ENCODE measurements at regions not wholly inside any gene's neighbourhood (a gene's known extent, or its start where the extent isn't known, plus 50 kb on each side); places are given as distances from the start of the nearest gene placed in this dataset.
"Not testable (repeated sequence)": the region's sequence is repeated elsewhere in the genome, so short reads cannot be mapped to it uniquely, and the experiment has no call there.

DNA sequence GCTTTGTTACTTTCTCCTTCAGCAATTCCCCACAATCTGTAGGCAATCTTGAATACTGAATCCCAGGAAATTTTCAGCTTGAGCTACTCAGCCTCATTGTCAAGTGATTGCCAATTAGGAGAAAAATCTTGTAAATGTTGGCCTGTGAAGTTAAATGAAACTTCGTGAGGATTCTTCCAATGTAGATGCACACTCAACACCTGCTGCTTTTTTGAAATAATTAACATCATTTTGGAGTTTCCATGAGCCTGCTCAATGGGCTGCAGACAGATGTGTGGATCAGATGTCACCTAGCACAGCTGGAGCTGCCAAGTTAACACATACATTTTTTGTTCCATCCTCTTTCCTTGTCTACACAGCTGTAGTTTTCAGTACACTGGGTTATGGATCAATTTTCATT, 645.6 kb upstream of the LUZP2 start:
- Histone ChIP-seq H3K36me3 (no peaks in the 10 kb centered on the region), H3K4me1 (no peaks in the 10 kb centered on the region), H3K27ac (no peak overlapping the region), H3K27me3 (no peaks in the 10 kb centered on the region), H3K4me3 (no peak overlapping the region), H3K9me3 (replicated peaks) (no peaks in the 10 kb centered on the region)
- DNase-seq: no peak

DNA sequence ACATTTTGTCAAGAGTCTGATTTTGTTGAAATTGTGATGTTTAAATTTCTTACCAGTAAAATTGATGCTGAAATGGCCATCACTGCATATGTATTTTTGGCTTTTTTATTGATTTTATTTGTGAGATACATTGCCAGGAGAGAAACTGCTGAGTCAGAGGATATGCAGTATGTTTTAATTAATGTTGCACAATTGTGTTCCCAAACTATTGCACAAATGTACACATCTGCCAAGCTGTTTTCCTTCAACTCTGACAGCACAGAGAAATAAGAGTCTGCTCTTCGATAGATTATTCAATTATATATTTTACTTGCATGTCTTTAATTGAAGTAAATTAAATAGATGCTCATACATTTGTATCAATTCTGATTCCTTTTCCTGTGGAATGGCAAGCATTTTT, 640.2 kb upstream of the LUZP2 start:
- Histone ChIP-seq H3K36me3 (no peaks in the 10 kb centered on the region), H3K4me3 (no peak overlapping the region), H3K4me1 (no peaks in the 10 kb centered on the region), H3K27ac (no peak overlapping the region), H3K9me3 (replicated peaks) (no peaks in the 10 kb centered on the region), H3K27me3 (no peaks in the 10 kb centered on the region)
- DNase-seq: no peak

DNA sequence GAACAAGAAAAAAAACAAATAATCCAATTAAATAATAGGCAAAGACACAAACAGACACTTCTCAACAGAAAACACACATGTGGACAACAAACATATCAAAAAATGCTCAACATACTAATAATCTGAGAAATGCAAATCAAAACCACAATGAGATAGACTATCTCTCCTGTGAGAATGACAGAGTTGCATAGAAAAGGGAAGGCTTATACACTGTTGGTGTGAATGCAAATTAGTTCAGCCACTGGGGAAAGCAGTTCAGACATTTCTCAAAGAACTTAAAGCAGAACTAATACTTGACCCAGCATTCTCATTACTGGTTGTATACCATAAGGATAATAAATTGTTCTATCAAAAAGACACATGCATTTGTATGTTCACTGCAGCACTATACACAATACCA, 637.8 kb upstream of the LUZP2 start:
- no peaks in the 10 kb centered on the region for H3K36me3 ChIP-seq

DNA sequence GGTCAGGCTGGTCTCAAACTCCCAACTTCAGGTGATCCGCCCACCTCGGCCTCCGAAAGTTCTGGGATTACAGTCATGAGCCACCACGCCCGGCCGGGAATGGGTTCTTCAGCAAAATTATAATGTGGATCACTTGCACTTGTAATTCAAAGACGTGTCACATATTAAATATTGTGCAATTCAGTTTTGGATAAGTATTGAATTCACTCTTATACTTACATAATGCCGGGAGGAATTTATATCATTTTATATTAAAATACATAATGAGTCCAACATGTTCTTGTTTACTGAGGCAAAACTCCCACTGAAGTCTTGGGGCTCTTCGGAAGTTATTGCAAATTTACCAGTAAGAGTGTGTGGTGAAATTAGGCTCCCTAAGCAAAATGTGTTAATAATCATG, 635.2 kb upstream of the LUZP2 start:
- H3K27me3 ChIP-seq: no peaks in the 10 kb centered on the region
- H3K27ac ChIP-seq: no peak overlapping the region
- no peaks in the 10 kb centered on the region for H3K9me3 ChIP-seq (replicated peaks)
- H3K36me3 ChIP-seq: no peaks in the 10 kb centered on the region
- no peak overlapping the region for H3K4me3 ChIP-seq
- no peaks in the 10 kb centered on the region for H3K4me1 ChIP-seq
- no peak for DNase-seq

More for the DNA sequence above, 637.8 kb upstream of the LUZP2 start:
- Histone ChIP-seq H3K4me3 (no peak overlapping the region), H3K27me3 (no peaks in the 10 kb centered on the region), H3K9me3 (replicated peaks) (no peaks in the 10 kb centered on the region), H3K4me1 (no peaks in the 10 kb centered on the region), H3K27ac (no peak overlapping the region)
- no peak for DNase-seq

DNA sequence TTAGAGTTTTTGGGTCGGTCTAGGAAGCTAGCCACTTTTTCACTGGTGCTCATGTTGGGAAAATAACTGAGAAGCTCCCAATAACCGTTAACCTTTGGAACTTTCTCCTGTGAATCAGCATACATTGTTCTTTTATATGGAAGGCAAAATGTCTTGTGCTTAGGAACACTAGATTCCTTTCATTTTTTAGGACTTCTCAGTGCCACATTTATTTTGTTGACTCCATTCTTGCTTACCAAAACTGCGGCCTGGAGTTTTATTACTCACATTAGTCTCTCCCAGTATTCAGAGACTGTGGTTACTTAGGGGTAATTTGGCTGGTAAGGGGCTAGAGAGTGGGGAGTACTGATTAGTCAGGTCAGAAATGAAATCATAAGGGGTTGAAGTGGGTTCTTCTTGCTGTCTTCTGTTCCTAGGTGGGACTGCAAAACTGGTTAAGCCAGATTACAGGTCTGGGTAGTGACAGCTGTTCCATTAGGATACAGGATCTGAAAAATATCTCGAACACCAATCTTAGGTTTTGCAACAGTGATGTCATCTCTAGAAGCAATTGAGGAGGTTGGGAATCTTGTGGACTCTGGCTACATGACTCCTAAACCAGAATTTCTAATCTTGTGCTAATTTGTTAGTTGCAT, 631.4 kb upstream of the LUZP2 start:
- H3K4me1 ChIP-seq: no peaks in the 10 kb centered on the region
- H3K9me3 ChIP-seq (replicated peaks): no peaks in the 10 kb centered on the region
- peak in 1 of 2 experiments; percentile 6 for DNase-seq
- 0 out of 2 replicates have a peak, but pooled peaks cover under 1% of the 10 kb centered on the region for H3K27me3 ChIP-seq
- H3K4me3 ChIP-seq: no peak overlapping the region
- no peaks in the 10 kb centered on the region for H3K36me3 ChIP-seq
- no peak overlapping the region for H3K27ac ChIP-seq

DNA sequence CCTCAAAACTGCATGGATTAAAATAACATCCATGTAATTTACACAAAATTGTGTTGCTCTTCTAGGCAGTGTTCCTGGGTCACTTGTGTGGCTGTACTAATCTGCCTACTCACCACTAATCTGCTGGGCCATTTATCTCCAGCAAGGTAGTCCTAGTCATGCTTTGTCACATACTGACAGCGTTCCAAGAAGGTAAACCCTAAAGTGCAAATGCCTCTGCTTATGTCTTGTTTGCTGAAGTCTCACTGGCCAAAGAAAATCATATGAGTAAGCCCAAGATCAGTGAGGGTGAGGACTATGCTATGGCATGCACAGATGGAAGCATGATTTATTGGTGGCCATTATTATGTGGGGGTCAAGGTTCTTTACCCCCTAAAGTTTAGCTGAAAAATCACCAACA, 630.2 kb upstream of the LUZP2 start:
- Histone ChIP-seq H3K9me3 (replicated peaks) (no peaks in the 10 kb centered on the region), H3K4me1 (no peaks in the 10 kb centered on the region), H3K36me3 (no peaks in the 10 kb centered on the region), H3K27ac (no peak overlapping the region), H3K4me3 (no peak overlapping the region), H3K27me3 (0 out of 2 replicates have a peak, but pooled peaks cover 3% of the 10 kb centered on the region)
- no peak for DNase-seq

DNA sequence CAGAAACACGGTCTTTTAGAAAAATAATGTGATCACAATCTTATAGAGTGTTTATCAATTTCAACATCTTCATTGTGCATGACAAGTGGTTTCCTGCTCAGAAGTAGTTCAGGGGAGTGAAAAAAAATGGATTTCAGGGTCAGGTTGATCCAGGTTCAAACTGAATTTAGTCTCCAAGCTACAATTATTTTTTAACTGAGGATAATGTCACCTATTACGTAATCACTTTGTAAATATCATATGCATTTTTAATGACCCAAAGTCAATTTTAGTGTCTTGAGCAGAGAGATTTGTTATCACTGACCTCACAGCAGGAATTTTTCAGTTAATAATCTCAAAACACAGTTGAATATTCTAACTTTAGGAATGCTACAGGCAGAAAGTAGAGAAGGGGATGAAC, 627.2 kb upstream of the LUZP2 start:
- H3K27ac ChIP-seq: no peak overlapping the region
- DNase-seq: no peak
- H3K9me3 ChIP-seq (replicated peaks): no peaks in the 10 kb centered on the region
- H3K4me3 ChIP-seq: no peak overlapping the region
- 0 out of 2 replicates have a peak, but pooled peaks cover 3% of the 10 kb centered on the region for H3K27me3 ChIP-seq
- H3K36me3 ChIP-seq: no peaks in the 10 kb centered on the region
- H3K4me1 ChIP-seq: no peaks in the 10 kb centered on the region

DNA sequence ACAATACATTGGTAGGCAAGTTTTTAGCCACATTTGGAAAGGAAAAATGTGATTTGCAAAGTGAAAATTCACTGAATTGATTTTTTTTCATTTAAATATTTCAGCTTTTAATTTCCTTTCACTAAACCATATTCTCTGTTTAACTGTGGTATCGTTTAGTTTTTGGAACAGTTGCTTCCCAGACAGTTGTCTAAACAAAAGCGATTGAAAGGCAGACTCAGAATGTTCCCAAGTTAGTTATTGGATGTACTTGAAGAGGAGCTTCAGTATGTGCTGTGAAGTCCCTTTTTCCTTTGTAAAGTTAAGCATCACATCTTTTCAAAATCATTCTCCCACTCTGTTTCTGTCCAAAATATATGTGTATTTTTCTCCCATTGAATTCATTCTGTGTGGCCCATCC, 623.4 kb upstream of the LUZP2 start:
- Histone ChIP-seq H3K27me3 (0 out of 2 replicates have a peak, but pooled peaks cover 3% of the 10 kb centered on the region), H3K4me1 (no peaks in the 10 kb centered on the region), H3K36me3 (no peaks in the 10 kb centered on the region), H3K9me3 (replicated peaks) (no peaks in the 10 kb centered on the region), H3K27ac (no peak overlapping the region), H3K4me3 (no peak overlapping the region)
- DNase-seq: no peak

DNA sequence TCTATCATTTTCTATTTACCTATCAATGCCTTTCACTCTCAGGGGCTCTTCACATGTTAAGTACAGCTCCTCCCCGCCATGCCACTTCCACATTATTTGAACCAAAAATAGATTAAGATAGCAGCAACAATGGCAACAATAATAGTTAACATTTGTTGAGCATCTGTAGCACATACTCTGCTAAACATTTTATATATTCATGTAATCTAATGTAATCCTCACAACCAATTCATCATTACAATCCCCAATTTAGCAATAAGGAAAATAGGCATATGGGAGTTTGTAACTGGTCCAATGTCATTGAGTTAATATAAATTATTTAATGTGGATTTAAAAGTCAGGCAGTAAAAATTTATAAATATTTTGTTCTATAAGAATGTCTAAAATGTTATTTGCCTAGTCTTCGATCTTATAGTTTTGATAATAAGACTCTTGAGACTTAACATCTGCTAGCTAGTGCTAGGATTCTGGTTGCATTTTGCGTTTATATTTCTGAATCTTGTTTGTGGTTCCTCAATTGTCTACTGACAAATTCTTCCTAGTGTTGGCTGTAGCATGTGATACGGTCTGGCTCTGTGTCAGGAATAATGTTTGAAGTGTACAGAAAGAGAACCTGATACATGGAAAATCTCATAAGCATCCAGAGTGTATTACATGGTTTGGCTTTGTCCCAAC, 621.5 kb upstream of the LUZP2 start:
- Histone ChIP-seq H3K36me3 (no peaks in the 10 kb centered on the region), H3K4me3 (no peak overlapping the region), H3K27me3 (0 out of 2 replicates have a peak, but pooled peaks cover 3% of the 10 kb centered on the region), H3K27ac (no peak overlapping the region), H3K4me1 (no peaks in the 10 kb centered on the region), H3K9me3 (replicated peaks) (no peaks in the 10 kb centered on the region)
- DNase-seq: no peak

DNA sequence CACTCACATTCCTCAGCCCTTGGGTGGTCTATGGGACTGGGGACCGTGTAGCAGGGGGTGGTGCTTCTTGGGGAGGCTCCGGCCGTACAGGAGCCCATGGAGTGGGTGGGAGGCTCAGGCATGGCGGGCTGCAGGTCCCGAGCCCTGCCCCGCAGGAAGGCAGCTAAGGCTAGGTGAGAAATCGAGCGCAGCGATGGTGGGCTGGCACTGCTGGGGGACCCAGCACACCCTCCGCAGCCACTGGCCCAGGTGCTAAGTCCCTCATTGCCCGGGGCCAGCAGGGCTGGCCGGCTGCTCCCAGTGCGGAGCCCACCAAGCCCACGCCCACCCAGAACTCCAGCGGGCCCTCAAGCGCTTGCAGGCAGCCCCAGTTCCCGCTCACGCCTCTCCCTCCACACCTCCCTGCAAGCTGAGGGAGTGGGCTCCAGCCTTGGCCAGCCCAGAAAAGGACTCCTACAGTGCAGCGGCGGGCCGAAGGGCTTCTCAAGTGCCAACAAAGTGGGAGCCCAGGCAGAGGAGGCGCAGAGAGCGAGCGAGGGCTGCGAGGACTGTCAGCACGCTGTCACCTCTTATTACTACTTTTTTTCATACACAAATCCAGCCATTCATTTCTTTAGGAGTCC, 613.3 kb upstream of the LUZP2 start:
- H3K4me3 ChIP-seq; H3K27ac ChIP-seq; H3K27me3 ChIP-seq; DNase-seq; H3K36me3 ChIP-seq; H3K9me3 ChIP-seq (replicated peaks); H3K4me1 ChIP-seq: not testable (repeated sequence)

DNA sequence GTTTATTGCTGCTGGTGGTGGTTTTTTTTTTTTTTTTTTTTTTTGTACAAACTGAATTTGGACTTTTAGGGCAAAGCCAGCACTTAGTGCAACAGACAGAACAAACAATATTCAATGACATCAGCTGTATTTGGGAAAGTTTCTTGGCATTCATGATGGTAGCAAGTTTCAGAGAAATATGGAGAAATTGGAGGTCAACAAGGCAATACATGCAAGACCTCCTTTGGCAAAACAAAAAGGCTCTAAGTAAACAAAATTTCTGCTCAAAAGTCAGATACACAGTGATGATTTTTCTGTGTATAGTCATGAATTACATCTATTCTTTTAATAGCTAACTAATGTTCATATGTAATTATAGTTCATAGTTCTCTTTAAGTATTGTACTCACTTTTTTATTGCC, 612.5 kb upstream of the LUZP2 start:
- no peak for DNase-seq
- H3K4me3 ChIP-seq: no peak overlapping the region
- H3K4me1 ChIP-seq: no peaks in the 10 kb centered on the region
- no peaks in the 10 kb centered on the region for H3K27me3 ChIP-seq
- H3K9me3 ChIP-seq (replicated peaks): no peaks in the 10 kb centered on the region
- no peaks in the 10 kb centered on the region for H3K36me3 ChIP-seq
- H3K27ac ChIP-seq: no peak overlapping the region

DNA sequence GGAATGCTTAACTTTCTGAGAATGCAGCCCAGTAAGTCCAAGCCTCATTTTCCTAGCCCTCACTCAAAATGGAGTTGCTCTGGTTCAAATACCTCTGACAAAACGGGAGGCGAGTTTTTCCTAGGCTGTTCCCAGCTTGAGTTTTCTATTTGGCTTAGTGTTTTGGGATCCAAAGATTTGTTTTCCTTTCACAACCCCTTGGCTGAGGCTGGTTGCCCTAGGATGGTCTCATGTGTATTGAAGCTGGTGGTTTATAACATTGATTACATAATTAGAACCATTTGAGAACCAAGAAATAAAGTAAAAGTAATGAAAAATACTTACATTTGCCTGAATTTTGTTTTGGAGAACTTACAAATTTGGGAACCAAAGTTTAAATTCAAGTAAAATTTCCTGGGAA, 611.1 kb upstream of the LUZP2 start:
- no peaks in the 10 kb centered on the region for H3K9me3 ChIP-seq (replicated peaks)
- no peaks in the 10 kb centered on the region for H3K4me1 ChIP-seq
- H3K36me3 ChIP-seq: no peaks in the 10 kb centered on the region
- no peaks in the 10 kb centered on the region for H3K27me3 ChIP-seq
- no peak for DNase-seq
- no peak overlapping the region for H3K27ac ChIP-seq
- H3K4me3 ChIP-seq: no peak overlapping the region

DNA sequence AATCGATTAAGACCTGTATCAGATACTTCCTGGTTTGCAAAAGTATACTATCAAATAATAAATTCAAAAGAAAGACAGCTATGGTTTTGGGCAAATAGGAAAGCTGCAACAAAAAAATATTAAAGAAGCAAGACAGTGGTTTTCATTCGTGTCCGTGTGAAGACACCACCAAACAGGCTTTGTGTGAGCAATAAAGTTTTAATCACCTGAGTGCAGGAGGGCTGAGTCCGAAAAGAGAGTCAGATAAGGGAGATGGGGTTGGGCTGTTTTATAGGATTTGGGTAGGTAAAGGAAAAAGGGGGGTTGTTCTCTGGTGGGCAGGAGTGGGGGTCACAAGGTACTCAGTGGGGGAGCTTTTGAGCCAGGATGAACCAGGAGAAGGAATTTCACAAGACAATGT, 609.7 kb upstream of the LUZP2 start:
- not testable (repeated sequence) for DNase-seq; H3K27me3 ChIP-seq; H3K9me3 ChIP-seq (replicated peaks); H3K27ac ChIP-seq; H3K36me3 ChIP-seq; H3K4me3 ChIP-seq; H3K4me1 ChIP-seq

DNA sequence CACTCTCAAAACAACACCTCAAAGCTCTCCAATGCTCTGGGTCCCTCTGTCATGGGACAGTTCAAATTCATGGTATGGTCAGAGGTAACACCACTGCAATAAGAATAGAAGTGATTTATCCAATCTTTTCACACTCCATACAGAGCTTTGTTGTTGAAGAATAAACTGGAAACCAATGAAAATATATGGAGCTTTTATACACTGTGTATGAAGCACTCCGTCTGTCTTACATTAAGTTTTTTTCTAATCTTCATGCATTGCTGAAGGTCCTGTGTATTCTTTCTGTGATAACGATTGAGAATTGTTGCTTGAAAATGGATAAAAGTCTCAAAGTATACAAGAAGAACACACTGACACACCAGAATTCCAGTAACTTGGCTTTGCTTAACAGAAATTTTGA, 603.7 kb upstream of the LUZP2 start:
- Histone ChIP-seq H3K4me1 (peaks cover 5% of the 10 kb centered on the region), H3K27me3 (no peaks in the 10 kb centered on the region), H3K36me3 (no peaks in the 10 kb centered on the region), H3K4me3 (no peak overlapping the region), H3K27ac (no peak overlapping the region), H3K9me3 (replicated peaks) (no peaks in the 10 kb centered on the region)
- no peak for DNase-seq

DNA sequence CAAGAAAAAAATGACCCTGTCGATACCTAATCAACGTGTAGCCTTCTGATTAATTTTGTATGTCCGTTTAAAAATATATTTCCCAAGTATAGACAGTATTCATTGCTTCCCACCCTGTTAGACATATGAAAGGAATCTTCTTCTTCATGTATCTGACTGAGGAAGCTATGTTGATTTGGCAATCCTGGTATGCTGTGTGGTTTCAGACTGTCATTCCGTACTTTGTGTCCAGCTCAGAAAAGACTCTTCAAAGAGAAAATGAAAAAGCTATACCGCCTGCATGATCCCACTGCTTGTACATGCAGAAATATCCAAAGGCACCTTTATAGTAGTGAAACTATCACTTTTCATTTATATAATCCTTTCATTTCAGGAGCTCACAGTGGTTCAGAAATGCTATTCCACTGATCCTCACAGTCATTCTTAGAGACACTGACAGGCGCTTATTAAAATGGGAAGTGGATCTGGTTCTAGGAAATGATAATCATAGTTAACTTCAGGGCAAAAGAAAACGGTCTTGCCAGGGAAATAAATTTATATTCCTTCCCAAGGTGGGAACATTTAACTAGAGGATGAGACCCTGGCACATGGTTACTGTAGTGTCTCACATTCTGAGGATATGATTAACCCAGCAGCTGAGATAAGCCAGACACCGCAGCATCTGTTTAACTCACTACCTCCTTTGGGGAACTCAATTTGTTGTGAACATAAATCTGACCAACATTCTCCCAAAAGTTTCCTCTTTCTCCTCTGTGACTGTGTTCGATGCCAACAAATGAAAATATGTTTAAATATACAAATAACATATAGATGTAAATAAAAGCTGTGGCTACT, 599.2 kb upstream of the LUZP2 start:
- H3K27me3 ChIP-seq: no peaks in the 10 kb centered on the region
- DNase-seq: peak; percentile 17 to 29
- no peak overlapping the region for H3K4me3 ChIP-seq
- no peaks in the 10 kb centered on the region for H3K9me3 ChIP-seq (replicated peaks)
- H3K4me1 ChIP-seq: peaks cover 14% of the 10 kb centered on the region
- no peaks in the 10 kb centered on the region for H3K36me3 ChIP-seq
- H3K27ac ChIP-seq: peak overlapping the region; percentile 43
